BJ (cell line): ENCODE measurements at regions not wholly inside any gene's neighbourhood (a gene's known extent, or its start where the extent isn't known, plus 50 kb on each side); places are given as distances from the start of the nearest gene placed in this dataset.

ENCODE experiments used
- CTCF ChIA-PET: fragments of 350-600 bp; formaldehyde crosslinking; extraction: SDS; loops from one replicate; lab custom pipeline; 2021; ENCODE audit warnings: antibody characterized with exemption, inconsistent platforms; lab: Yijun Ruan, JAX
- POLR2A ChIA-PET: fragments of 300-600 bp; sonication (Branson Sonifier 250); formaldehyde crosslinking; extraction: SDS; loops from one replicate; lab custom pipeline; 2021; ENCODE audit warnings: antibody characterized with exemption; lab: Charles Lee
- DNase-seq: peaks from one replicate; pipeline ENCODE4 v3.0.0-alpha.2; 2011; ENCODE audit warnings: low read depth
- H3K27me3 ChIP-seq: 2 replicates; pipeline ENCODE4 v1.6.0; 2011; ENCODE audit warnings: low read length; ENCODE audit not compliant: control insufficient read depth, insufficient read depth
- H3K36me3 ChIP-seq: 2 replicates; pipeline ENCODE4 v1.5.1; 2011; ENCODE audit warnings: low read length; ENCODE audit not compliant: control insufficient read depth, insufficient read depth
- H3K4me3 ChIP-seq: 2 replicates; pipeline ENCODE4 v1.5.1; 2011; ENCODE audit warnings: low read depth, mild to moderate bottlenecking, control low read depth, low read length
- CTCF ChIP-seq: IDR thresholded peaks from 2 replicates; pipeline ENCODE4 v1.5.1; 2011; ENCODE audit warnings: low read depth, mild to moderate bottlenecking, control low read depth, inconsistent platforms, low read length, moderate library complexity; ENCODE audit not compliant: insufficient read depth

DNA sequence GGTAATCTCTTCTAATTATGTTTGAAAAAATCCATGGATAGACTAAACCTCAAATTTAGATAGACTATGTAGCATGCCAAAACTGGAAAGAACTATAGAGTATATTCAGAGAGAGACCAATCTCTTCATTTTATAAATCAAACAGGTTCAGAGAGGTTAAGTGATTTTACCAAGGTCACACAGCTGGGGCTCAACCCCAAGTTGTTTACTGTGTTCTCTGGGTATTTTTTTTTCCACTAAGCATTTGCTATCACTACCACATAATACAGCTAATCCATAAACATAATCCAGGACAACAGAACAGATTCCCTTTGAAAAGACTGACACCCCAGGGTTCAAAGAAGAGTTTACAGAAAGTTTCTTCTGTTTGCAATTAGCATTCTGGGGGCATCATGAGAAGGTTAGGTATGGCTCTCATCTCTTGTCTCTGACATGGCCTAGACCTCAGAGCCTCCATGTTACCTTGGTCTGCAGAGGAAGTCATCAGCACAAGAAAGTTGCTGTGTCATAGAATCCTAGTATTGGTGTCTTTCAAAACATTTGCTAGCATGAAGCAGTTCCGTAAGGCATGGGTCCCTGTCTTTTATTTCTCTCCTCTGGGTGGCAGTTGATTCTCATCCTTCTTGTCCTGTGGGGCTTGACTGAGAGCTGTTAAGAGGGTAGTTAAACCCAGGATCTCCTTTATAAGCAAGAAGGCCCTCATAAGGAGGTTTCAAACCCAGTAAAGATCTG lies 94.5 kb upstream of the HSD17B12 start:
- H3K27me3 ChIP-seq, result peaks cover 35% of the 10 kb centered on the region
- no peak for TF ChIP-seq CTCF
- CTCF ChIA-PET, result interaction anchor here (0.9 to 2.4 kb wide), 4 partner anchors 11 to 29 kb away, joined by 3 to 8 read pairs (median 4); no protein-coding TSS in a partner anchor

DNA sequence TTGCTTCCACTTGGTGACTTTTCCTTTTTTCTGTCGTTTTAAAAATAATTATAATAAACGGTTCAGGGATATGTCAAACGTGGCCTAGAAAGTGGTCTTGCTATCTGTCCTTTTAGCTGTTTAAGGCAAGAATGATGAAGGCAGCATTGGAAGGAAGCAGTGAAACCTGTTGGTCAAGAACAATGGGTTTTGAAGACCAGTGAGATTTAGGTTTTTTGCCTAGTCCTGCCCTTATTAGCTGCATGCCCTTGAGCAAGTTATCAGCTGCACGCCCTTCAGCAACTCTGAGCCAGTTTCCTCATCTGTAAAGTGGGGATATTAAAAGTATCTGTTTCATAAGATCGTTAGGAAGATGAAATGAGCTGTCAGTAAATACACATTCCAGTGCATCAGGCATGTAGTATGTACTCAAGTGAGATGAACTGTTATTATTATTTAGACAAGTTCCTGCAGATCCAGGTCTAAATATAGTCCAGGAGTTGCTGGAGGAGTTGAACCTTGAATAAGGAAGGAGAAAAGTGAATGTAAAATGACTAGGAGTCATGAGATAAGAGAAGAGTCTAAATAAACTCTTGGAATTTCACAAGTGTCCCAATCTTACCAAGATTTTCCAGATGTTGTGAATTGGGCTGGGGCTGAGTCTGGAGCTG lies 90.8 kb upstream of the HSD17B12 start:
- no peaks in the 10 kb centered on the region for H3K36me3 ChIP-seq
- H3K4me3 ChIP-seq, result no peak overlapping the region
- ChIA-PET CTCF (interaction anchor here (1.2 kb wide), 1 partner anchor 9 kb away, joined by 3 read pairs; no protein-coding TSS in a partner anchor), POLR2A (no interaction called here)
- peaks cover 3% of the 10 kb centered on the region for H3K27me3 ChIP-seq
- TF ChIP-seq CTCF, result no peak
- no peak for DNase-seq

More for the DNA sequence above, 94.5 kb upstream of the HSD17B12 start:
- POLR2A ChIA-PET, result no interaction called here
- Histone ChIP-seq H3K36me3 (no peaks in the 10 kb centered on the region), H3K4me3 (no peak overlapping the region)
- DNase-seq, result no peak

DNA sequence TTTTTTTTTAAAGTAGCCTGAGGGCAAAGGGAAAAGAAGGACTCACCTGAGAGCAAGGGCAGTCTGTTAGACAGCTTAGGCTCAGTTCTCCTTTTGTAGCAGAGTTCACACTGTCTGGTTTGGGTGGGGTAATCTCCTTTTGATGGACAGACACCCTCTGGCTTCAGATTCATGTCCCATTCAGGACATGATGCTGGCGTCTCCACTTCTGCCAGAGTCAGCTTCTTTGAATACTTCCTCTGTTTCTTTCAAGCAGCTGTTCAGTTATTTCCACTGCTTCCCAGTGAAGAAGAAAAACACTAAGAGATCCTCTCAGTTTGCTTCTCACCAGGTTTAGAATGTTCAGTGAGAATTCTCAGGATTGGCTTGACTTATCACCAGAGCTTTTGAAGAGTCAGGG lies 79.0 kb upstream of the HSD17B12 start:
- no peaks in the 10 kb centered on the region for H3K36me3 ChIP-seq
- no peak overlapping the region for H3K4me3 ChIP-seq
- CTCF ChIA-PET, result interaction anchor here (0.8 to 1.5 kb wide), 3 partner anchors 25 to 143 kb away, joined by 3 read pairs; no protein-coding TSS in a partner anchor
- no peak for DNase-seq
- peaks cover 1% of the 10 kb centered on the region; the same call in 1 of the 2 replicates for H3K27me3 ChIP-seq
- TF ChIP-seq CTCF, result no peak
- POLR2A ChIA-PET, result no interaction called here

- POLR2A ChIA-PET, result no interaction called here
- CTCF ChIA-PET, result interaction anchor here (1.2 kb wide), 1 partner anchor 36 kb away, joined by 3 read pairs; no protein-coding TSS in a partner anchor
- H3K36me3 ChIP-seq, result no peaks in the 10 kb centered on the region
Measured at GRCh38 chr11:43602670-43603069, 77.9 kb upstream of the HSD17B12 start.

More at GRCh38 chr11:43602670-43603069, 77.9 kb upstream of the HSD17B12 start:
- no peak for TF ChIP-seq CTCF
- Histone ChIP-seq H3K27me3 (peaks cover 3% of the 10 kb centered on the region; the same call in 1 of the 2 replicates), H3K4me3 (no peak overlapping the region)
- DNase-seq, result no peak
